GM19452 (cell line): ENCODE measurements at regions not wholly inside any gene's neighbourhood (a gene's known extent, or its start where the extent isn't known, plus 50 kb on each side); places are given as distances from the start of the nearest gene placed in this dataset.

ENCODE experiments used
- ATAC-seq: cut with Tn5 transposase; IDR thresholded peaks from one replicate; pipeline ENCODE4 v1.9.1; 2021; ENCODE audit not compliant: unreplicated experiment

GRCh38 chr6:91117550-91117949 is 530.7 kb upstream of the MAP3K7 start:
- ATAC-seq: no peak

- ATAC-seq: no peak
Measured at GRCh38 chr6:91114123-91114708, 527.3 kb upstream of the MAP3K7 start.

DNA sequence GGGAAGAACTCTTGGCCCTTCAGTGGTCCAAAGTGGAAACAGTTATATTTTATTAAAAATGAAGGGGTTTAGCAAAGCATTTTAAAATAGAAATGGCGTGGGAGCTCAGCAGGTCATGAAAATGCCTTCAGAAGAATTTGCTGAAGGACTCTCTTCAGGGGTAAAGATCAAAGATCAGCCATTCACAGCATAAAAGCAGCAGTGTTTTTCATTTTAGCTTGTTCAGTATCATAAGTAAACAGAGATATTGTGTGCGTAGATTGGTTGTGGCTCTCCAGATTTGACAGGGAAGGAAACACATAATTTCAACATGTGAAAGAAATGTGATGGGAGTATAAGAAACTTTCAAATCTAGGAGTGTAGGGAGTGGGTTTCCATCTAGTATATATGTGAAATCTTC is 519.2 kb upstream of the MAP3K7 start:
- no peak for ATAC-seq

GRCh38 chr6:91105532-91105931 is 518.7 kb upstream of the MAP3K7 start:
- ATAC-seq: no peak

- ATAC-seq: no peak
Measured at GRCh38 chr6:91099479-91099878, 512.6 kb upstream of the MAP3K7 start.

DNA sequence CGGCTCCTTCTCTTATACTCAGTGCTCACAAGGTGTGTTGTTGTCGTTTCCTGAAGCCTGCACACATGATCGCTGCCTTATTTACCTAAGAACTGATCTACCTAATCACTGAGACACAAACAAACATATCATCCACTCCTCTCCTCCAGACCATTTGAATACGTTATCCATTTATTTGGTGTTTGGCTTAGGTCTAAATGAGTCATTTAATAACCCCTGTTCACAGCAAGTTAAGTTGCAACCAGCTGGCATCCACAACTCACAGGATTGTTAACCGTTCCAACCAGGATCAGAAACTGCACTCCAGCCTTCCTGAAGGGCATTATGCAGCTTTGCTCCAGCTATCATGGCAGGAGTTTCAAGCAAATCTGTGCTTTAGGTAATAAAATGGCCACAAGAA is 511.1 kb upstream of the MAP3K7 start:
- ATAC-seq: no peak

DNA sequence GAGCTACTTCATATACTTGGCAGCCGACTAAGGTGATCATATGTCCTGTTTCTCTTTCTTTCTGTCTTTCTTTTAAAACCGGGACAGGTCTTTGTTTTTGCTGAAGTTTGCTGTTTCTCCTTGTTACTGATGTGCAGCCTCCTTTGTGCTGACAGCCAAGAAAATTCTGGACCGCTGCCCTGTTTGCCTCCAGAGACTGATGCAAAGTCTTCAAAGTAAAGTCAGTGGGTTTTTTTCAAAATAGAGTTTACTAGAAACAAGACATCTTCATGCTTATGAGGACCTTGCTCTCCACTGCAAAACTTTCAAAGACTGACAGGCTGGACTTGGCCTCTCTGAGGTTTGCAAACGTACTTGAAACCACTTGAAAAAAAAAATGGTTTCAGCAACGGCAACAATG is 510.5 kb upstream of the MAP3K7 start:
- ATAC-seq: no peak

DNA sequence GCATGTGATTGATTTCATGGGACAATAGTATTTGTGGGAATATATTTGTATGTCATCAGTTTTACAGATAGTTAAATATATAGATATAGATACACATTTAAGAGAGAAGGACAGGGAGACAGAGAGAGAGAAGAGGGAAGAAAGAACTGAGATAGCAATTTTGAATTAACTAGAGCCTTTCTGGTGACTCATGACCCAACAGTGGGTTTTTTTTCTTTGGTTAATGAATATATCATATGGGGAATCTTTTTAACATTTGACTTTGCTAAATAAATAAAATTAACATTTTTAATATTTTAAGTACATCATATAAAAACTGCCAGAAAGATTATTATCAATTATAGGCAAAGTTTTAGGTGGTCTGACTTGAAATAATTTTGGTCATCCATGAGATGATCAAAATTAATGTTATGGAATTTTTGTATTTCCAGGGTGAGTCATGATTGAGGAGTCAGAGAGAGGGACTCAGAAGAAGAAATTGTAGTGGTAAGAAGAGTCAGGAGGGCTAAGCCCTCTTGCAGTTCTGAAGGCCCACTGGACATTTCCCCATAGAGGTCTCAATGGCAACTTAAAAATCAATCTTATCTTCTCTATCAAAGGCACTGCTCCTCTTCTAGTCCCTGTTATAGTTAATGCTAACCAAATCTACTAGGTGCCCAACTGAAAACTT is 508.1 kb upstream of the MAP3K7 start:
- ATAC-seq: no peak

GRCh38 chr6:91094341-91094740 is 507.5 kb upstream of the MAP3K7 start:
- ATAC-seq: no peak

DNA sequence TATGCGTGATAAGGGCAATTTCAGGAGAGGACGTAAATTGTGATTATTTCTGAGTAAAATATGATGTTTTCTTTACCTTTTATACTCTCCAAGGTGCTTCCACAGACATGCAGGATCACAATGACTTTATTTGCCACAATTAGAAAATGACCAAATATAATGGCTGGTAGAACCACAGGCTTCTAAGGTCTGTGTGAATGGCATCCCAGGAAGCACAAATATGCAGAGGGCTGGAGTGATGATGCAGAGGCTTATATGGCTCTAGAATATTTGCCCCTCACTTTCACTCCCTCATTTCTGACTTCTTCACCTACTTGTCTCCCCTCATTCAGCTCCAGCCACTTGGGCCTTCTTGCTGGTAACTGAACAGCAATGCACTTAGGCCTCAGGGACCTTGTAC is 502.1 kb upstream of the MAP3K7 start:
- no peak for ATAC-seq

DNA sequence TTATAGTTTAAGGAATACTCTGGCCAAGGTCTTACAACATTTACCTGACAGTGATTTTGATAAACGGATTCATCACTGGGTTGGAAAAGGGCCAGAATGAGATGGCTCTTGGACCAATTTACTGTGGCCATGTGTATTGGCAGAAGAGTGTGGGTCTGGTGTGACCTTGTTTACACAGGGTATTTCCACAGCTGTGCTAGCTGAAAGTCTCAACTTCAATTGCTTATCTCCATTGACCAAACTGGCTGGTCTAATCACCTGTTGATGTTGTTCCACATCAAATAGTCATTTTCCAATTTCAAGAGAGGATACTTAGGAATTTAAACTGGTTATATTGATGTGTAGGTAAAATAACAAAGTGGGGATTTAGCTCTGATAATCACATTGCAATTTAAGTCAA is 501.6 kb upstream of the MAP3K7 start:
- ATAC-seq: no peak

GRCh38 chr6:91087908-91088307 is 501.0 kb upstream of the MAP3K7 start:
- ATAC-seq: no peak

DNA sequence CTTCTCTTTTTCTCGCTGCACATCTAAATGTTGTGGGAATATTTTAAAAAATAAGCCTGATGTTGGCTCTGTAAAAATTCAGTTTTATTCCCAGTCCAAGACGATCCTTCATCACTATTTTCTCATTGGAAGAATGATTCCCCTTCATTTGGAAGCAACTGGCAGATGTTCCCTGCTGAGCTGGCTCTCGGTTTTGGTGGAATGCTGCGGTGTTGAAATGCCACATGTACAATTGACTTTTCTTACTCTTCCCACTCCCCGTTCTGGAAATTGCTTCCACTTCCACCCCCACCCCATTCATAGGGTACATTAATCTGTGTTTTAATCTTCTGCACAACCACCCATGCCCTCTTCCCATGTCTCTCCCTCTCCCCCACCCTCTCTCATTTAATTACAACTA is 496.3 kb upstream of the MAP3K7 start:
- ATAC-seq: no peak

DNA sequence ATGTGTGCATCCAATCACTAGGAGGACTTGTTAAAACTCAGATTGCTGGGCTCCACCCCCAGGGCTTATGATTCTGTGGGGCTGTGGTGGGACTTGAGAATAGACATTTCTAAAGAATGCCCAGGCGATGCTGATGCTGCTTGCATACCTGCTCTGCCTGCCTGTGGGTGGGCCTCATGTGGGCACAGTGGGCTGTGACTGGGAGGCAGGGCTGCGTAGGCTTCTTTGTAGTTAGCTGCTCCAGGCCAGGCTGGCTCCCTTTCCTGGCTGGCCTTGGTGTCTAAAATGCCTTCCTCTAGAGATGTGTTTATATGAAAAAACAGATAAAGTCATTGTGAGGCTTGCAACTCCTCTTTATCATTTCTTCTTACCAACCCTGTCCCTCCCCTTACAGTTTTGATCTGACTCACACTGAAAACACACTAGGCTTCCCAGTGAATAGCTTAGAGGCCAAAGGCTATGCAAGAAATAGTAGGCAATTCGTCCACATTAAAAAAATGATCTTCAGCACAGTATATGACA is 495.5 kb upstream of the MAP3K7 start:
- ATAC-seq: no peak

GRCh38 chr6:91081452-91082067 is 494.7 kb upstream of the MAP3K7 start:
- peak; percentile 62 for ATAC-seq

- ATAC-seq: no peak
Measured at GRCh38 chr6:91080871-91081270, 494.0 kb upstream of the MAP3K7 start.

- no peak for ATAC-seq
Measured at GRCh38 chr6:91079969-91080368, 493.1 kb upstream of the MAP3K7 start.

GRCh38 chr6:91075244-91075976 is 488.5 kb upstream of the MAP3K7 start:
- no peak for ATAC-seq

DNA sequence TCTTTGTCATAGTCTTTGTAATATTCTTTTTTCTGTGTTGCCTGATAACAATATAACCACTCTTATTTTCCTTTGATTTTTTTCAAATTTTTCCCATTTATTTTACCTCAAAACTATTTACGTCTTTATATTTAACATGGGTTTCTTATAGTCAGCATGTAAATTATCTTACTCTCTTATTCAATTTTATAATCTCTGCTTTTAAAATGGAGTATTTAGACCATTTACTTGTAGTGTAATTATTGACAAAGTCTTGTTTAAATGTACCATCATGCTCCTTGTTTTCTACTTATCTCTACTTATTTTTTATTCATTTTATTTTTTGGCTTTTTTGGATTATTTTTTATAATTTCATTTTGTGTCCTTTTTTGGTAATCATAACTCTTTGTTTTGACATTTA is 476.5 kb upstream of the MAP3K7 start:
- ATAC-seq: no peak

DNA sequence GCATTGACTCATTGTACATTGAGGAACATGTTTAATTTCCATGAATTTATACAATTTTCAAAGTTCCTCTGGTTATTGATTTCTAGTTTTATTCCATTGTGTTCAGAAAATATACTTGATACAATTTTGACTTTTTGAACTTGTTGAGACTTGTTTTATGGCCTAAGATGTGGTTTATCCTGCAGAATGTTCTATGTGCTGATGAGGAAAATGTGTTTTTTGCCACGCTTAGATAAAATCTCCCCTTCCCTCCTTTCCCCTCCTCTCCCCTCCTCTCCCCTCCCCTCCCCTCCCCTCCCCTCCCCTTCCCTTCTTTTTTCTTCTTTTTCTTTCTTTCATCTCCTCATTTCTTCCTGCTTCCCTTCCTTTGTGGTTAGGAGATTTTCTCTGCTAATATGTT is 470.8 kb upstream of the MAP3K7 start:
- ATAC-seq: no peak

DNA sequence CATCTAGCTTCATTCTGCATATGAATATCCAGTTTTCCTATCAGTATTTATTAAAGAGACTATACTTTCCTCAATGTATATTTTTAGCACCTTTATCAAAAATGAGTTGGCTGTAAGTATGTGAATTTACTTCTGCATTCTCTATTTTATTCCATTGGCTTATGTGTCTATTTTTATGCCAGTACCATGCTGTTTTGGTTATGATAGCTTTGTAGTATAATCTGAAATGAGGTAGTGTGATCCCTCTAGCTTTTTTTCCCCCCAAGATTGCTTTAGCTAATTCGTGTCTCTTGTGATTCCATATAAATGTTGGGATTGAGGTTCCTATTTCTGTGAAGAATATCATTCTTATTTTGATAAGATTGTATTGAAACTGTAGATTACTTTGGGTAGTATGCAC is 469.1 kb upstream of the MAP3K7 start:
- ATAC-seq: no peak
